Epithelial cell of proximal tubule (primary cell): ENCODE measurements at regions not wholly inside any gene's neighbourhood (a gene's known extent, or its start where the extent isn't known, plus 50 kb on each side); places are given as distances from the start of the nearest gene placed in this dataset.
"Not testable (repeated sequence)": the region's sequence is repeated elsewhere in the genome, so short reads cannot be mapped to it uniquely, and the experiment has no call there.

Source experiments
- DNase-seq: peaks from one replicate; pipeline ENCODE4 v3.0.0-alpha.2; 2011; ENCODE audit warnings: low read depth
- H3K4me3 ChIP-seq: 2 replicates; pipeline ENCODE4 v1.5.1; 2011; ENCODE audit warnings: low read depth, mild to moderate bottlenecking, low read length
- TF ChIP-seq, protein P1 (sequence below): conservative IDR thresholded peaks from 2 replicates; pipeline ENCODE4 v1.5.1; 2012; ENCODE audit warnings: low read depth, mild to moderate bottlenecking, low read length

DNA sequence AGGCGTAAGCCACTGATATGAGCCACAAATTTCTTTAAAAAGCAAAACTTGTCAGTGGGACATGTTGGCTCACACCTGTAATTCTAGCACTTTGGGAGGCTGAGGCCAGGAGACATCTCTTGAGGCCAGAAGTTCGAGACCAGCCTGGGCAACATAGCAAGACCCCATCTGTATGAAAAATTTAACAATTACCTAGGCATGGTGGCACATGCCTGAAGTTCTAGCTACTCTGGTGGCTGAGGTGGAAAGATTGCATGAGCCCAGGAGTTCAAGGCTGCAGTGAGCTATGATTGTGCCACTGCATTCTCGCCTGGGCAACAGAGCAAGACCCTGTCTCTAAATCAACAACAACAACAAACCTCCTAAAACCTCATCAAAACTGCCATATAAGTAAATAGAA is 147.6 kb upstream of the BARHL2 start:
- TF ChIP-seq, protein P1, sequence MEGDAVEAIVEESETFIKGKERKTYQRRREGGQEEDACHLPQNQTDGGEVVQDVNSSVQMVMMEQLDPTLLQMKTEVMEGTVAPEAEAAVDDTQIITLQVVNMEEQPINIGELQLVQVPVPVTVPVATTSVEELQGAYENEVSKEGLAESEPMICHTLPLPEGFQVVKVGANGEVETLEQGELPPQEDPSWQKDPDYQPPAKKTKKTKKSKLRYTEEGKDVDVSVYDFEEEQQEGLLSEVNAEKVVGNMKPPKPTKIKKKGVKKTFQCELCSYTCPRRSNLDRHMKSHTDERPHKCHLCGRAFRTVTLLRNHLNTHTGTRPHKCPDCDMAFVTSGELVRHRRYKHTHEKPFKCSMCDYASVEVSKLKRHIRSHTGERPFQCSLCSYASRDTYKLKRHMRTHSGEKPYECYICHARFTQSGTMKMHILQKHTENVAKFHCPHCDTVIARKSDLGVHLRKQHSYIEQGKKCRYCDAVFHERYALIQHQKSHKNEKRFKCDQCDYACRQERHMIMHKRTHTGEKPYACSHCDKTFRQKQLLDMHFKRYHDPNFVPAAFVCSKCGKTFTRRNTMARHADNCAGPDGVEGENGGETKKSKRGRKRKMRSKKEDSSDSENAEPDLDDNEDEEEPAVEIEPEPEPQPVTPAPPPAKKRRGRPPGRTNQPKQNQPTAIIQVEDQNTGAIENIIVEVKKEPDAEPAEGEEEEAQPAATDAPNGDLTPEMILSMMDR = no peak
- no peak overlapping the region for H3K4me3 ChIP-seq
- DNase-seq = no peak

DNA sequence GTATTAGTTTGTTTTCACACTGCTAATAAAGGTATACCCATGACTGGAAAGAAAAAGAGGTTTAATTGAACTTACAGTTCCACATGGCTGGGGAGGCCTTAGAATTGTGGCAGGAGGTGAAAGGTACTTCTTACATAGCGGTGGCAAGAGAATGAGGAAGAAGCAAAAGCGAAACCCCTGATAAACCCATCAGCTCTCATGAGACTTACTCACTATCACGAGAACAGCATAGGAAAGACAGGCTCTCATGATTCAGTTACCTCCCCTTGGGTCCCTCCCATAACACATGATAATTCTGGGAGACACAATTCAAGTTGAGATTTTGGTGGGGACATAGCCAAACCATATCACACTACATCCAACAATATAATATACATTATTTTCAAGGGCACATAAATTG is 145.7 kb upstream of the BARHL2 start:
- no peak overlapping the region for H3K4me3 ChIP-seq
- TF ChIP-seq, protein P1 = no peak
- no peak for DNase-seq

DNA sequence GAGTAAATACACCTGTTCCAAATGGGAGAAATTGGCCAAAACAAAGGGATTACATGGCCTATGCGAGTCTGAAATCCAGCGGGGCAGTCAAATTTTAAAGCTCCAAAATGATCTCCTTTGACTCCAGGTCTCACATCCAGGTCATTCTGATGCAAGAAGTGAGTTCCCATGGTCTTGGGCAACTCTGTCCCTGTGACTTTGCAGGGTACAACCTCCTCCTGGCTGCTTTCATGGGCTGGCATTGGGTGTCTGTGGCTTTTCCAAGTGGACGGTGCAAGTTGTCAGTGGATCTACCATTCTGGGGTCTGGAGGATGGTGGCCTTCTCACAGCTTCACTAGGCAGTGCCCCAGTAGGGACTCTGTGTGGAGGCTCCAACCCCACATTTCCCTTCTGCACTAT is 144.3 kb upstream of the BARHL2 start:
- DNase-seq = not testable (repeated sequence)

DNA sequence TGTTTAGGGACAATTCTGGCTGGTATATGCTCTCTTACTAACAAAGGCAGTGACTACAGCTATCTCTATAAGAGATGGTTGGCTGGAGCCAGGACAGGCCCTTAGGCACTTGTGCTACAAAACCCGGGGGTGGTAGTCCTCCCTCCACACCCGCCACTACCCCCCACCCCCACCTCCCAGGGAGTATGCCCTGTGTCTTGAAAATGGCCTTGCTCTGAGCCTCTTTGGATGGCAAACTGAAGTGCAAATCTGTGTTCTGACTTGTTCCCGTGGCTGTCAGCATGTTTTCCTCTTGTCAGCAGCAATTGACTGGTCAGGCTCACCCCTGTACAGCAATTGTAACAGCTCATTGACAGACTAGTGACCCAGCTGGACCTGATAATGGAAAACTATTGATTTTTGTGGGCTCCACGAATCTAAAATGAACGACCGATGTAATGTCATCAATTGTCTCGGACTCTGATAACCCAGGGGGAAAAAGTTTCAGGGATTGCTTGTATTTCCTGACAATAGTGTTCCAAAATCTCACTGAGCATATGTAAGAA is 139.4 kb upstream of the BARHL2 start:
- TF ChIP-seq, protein P1 = no peak
- DNase-seq = no peak
- no peak overlapping the region for H3K4me3 ChIP-seq

More for the DNA sequence above, 144.3 kb upstream of the BARHL2 start:
- H3K4me3 ChIP-seq = not testable (repeated sequence)

DNA sequence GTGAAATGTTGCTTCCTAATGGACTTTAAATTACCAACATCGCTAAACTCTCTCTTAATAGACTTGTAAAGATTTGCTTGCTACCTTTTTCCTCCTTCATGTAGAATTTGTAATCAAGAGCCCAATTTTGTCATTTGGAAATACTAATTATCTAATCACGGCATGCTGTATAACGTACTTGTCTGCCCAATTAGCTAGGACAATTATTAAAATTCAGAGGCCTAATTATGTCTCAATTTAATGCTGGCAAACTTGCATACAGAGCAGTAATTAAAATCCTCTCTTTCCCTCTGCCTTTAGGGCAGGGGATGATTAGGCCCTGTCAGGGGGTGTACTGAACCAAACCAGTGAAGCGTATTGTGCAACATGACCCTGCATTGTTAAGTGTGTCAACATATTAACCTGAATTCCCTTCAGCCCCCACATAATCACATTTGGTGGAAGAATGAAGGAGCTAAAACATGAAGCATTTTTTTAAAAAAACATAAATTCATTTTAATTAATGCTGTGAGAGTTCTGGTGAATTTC is 137.4 kb upstream of the BARHL2 start:
- TF ChIP-seq, protein P1 = no peak
- H3K4me3 ChIP-seq = no peak overlapping the region
- DNase-seq = no peak

DNA sequence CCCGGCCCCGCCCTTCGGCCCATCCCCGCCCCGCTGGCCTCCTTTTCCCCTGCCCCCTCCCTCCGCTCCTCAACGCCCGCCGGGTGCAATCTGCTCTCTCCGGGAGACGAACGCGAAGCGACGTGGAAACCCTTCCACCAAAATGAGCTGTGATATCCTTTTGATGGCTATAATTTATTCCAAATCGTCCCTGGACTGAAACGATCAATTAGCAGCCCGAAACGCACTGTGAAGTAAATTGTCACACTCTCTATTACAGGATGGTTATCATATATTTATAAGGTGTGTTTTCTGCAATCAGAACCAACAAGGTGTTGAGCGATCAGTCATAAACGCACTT is 134.6 kb upstream of the BARHL2 start:
- peak overlapping the region; percentile 63 for H3K4me3 ChIP-seq
- DNase-seq = no peak
- TF ChIP-seq, protein P1 = no peak

DNA sequence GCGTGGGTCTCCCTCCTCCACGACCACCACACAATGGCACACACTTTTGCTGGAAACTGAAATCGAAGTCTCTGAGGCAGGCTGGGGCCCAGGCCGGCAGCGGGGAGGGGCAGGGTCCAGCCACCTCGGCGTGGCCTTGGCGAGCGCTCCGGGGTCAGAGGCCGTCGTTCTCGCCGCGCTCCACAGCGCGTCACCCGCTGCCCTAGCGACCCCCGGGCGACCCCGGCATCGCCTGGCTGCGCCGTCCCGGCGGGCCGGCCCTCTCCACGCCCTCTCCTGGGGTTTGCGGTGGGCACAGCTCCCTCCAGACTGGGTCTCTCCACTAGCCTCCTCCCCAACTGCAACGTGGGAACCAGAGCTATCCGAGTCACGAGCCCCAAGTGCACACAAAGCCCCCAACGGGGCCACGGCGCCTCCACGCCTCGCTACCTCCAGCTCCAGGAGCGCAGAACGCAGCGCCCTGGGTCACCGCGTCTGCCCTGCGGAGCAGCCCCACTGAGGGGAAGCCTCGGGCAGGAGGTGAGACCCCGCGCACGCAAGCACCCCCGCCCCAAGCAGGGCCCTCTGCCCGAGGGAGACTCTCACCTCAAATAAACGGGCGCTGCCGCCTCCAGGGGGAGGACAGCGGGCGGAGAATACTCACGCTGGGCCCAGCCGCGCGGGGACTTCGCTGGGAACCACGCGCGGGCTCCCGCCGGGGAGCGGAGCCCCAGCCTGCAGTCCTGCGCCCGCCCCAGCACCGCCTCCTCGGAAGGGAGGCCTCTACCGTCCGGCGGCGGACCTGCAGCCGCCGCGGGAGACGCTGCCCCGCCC is 134.0 kb upstream of the BARHL2 start:
- H3K4me3 ChIP-seq = peak overlapping the region; percentile 63
- no peak for DNase-seq
- TF ChIP-seq, protein P1 = peak; percentile 35
